Activated effector memory CD4-positive, alpha-beta T cell treated with Interleukin-2 at 50 U/mL for 16 hours (primary cell): ENCODE measurements at regions not wholly inside any gene's neighbourhood (a gene's known extent, or its start where the extent isn't known, plus 50 kb on each side); places are given as distances from the start of the nearest gene placed in this dataset.
"Not testable (repeated sequence)": the region's sequence is repeated elsewhere in the genome, so short reads cannot be mapped to it uniquely, and the experiment has no call there.

ENCODE experiments used
- DNase-seq: peaks from one replicate; pipeline ENCODE4 v3.0.0-alpha.2; 2020

DNA sequence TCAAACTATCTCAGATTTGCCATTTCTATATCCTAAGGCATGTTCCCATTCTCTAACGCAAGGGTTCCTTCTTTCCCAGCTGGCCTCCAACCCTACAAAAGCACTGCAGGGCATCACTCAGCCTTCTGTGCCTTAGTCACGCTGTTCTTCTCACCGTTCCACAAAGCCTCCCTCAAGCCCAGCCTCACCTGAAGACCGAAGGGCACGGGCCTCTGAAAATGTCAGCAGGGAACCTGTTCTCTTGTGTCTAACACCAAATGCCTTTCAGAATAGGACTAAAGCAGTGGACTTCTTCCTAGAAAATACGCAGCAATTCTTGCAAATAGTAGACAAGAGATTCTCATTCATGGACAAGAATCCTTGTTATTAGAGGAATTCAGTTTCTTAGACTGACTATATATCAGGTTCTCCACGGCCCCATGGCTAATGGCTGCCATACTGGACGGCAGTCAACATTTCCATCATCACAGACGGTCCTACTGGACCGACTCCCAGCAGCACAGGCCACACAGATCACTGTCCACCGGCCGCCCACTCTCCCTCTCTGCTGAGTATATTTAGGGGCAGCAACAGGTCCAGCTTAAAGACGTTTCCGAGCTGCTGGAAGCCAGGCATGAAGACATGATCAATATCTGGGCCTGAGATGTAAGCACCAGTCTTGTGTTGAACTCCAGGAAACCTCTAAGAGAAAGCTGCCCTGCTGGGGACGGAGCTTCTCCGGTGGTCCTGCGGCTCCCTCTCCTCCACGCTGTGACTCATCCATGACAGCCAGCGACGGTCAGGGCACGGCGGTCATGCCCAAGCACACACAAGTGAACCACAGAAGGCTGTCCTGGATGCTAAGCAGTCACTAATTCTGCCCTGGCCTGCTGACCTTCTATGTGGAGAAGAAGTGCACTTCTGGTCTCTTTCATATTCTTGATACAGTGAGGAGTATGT is 61.8 kb upstream of the TNK2 start:
- not testable (repeated sequence) for DNase-seq

DNA sequence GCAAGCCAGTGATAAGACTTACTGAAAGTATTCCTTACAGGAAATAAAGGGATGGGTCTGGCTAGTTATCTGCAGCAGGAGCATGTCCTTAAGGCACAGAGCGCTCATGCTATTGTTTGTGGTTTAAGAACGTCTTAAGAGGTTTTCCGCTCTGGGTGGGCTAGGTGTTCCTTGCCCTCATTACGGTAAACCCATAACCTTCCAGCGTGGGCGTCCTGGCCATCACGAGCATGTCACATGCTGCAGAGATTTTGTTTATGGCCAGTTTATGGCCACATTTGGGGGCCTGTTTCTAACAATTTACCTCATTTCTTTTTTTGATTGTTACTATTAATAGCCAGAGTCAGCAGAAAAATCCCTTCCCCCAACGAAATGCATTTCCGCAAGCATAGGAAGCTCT is 61.0 kb upstream of the TNK2 start:
- not testable (repeated sequence) for DNase-seq

DNA sequence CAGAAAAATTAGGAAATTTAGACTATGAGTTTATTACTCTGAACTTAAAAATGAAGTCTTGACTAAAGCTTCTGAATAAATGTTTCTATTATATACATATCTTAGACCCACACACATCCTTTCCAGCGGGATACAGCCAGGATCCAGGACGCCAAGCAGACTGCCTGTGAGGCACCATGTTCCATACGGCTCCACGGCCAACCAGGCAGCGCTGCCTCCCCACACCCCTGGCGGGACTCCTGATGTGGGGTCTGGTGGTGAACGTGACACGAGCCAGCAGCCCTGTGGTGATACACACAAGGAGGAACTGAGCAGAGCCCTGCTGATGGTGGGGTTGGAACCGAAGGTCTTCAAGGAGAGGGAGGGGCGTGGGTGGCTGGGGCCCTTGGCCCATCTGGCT is 59.8 kb upstream of the TNK2 start:
- not testable (repeated sequence) for DNase-seq

DNA sequence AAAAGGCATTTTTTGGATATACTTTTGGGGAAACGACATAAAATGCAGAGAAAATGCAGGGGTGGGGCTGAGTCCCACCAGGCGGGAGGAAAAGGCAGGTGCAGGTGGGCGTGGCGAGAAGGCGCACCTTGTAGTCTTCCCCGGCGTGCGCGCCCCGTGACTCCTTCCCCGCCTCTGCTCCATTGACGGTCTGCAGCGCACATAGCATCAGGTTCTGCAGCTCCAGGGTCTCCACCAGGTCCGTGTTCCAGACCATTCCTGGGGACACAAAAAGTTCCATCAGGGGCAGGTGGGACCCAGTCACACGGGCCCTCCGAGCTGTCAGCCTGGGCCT is 59.0 kb upstream of the TNK2 start:
- not testable (repeated sequence) for DNase-seq

DNA sequence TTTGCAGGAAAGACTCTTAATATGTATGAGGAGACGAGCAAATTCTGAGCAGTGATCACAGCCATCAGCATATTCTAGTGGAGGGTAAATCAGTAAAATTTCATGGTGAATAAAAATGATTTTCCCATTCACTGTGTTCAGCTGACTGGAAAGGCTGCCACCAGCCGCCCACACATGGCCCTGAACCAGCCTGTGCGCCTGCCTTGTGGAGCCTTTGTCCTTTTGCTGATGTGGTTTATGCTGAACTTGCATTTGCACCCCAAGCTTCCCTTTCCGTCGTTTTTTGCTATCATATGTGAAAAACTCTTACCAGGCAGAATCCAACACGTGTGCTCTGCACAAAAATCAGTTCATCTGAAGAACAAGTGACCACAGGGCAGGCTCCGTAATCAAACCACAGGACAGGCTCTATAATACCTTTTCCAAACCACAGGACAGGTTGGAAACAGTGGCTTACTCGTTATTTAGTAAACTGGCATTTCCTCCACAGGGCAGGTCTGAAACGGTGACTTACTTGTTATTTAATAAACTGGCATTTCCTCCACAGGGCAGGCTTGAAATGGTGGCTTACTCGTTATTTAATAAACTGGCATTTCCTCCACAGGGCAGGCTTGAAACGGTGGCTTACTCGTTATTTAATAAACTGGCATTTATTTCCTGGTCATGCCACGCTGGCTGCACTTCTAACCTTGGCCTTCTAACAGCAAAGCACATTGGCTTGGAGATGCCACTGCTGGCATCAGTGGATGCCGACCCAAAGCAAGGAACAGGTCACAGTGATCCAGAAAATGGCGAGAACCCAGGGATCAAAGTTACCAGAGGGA is 58.4 kb upstream of the TNK2 start:
- not testable (repeated sequence) for DNase-seq

DNA sequence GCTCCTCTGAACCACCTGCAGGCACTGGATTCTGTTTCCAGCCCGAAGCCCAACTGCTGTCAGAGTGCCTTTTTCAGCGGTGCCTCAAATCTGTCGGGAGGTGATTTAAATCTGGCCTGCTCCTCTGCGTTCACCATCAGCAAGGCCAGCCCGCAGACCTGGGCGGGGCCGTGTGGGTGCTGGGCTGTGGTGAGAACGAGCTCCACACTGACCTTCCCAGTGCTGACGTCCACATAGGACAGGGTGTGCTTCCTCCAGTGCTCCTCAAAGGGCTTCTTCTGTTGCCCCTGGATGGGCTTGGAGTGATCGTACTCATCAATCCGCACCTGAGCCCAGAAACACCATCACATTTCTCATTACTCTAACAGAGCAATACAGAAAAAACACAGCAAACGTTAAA is 56.9 kb upstream of the TNK2 start:
- not testable (repeated sequence) for DNase-seq

DNA sequence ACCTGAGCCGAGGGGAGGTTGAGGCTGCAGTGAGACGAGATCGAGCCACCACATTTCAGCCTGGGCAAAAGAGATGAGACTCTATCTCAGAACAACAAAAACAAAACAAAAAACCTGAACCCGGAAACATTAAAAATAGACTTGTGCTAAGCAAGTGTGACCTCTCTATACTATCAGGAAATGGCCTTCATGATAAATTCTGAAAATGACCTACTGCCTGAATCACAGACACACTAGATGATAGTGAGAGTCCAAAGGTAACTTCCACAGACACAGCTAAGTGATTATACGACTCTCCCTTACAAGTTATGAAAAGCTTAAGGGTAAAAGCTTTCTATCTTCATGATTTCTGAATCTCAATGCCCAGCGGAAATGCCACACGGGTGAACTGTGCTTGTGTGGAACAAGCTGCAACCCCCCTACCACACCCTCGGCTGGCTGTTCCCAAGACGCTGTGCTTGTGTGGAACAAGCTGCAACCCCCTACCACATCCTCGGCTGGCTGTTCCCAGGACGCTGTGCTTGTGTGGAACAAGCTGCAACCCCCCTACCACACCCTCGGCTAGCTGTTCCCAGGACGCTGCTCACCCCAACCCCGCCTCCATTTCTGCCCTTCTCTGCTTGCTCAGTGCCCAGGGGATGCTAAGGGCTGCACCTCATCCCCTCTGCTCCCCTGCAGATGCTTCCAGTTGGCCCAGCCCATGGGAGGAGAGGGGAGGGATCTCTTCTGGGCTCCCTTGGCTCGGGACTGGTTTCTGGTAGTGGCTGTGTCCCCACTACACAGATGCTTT is 56.2 kb upstream of the TNK2 start:
- DNase-seq: not testable (repeated sequence)

DNA sequence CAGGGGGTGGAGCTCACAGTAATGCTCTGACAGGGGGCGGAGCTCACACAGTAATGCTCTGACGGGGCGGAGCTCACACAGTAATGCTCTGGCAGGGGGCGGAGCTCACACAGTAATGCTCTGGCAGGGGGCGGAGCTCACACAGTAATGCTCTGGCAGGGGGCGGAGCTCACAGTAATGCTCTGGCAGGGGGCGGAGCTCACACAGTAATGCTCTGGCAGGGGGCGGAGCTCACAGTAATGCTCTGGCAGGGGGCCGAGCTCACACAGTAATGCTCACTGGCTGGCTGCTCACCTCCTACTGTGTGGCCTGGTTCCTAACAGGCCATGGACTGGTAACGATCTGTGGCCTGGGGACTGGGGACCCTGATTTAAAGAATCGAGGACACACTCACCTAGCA is 53.9 kb upstream of the TNK2 start:
- not testable (repeated sequence) for DNase-seq

DNA sequence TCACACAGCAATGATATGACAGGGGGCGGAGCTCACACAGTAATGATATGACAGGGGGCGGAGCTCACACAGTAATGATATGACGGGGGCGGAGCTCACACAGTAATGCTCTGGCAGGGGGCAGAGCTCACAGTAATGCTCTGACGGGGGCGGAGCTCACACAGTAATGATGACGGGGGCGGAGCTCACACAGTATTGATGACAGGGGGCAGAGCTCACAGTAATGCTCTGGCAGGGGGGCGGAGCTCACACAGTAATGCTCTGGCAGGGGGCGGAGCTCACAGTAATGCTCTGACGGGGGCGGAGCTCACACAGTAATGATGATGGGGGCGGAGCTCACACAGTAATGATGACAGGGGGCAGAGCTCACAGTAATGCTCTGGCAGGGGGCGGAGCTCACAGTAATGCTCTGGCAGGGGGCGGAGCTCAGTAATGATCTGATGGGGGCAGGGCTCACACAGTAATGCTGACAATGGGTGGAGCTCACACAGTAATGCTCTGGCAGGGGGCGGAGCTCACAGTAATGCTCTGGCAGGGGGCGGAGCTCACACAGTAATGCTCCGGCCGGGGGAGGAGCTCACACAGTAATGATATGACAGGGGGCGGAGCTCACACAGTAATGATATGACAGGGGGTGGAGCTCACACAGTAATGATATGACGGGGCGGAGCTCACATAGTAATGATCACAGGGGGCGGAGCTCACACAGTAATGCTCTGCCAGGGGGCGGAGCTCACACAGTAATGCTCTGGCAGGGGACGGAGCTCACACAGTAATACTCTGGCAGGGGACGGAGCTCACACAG is 52.8 kb upstream of the TNK2 start:
- DNase-seq: not testable (repeated sequence)

DNA sequence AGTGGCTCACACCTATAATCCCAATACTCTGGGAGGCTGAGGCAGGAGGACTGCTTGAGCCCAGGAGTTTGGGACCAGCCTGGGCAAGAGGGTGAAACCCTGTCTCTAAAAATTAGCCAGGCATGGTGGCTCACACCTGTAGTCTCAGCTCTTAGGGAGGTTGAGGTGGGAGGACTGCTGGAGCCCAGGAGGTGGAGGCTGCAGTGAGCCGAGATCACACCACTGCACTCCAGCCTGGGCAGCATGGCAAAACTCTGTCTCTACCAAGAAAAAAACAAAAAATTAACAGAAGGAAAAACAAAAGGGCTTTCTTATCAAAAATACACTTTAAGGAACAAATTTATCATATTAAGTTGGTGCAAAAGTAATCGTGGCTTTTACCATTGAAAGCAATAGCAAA is 51.8 kb upstream of the TNK2 start:
- not testable (repeated sequence) for DNase-seq

DNA sequence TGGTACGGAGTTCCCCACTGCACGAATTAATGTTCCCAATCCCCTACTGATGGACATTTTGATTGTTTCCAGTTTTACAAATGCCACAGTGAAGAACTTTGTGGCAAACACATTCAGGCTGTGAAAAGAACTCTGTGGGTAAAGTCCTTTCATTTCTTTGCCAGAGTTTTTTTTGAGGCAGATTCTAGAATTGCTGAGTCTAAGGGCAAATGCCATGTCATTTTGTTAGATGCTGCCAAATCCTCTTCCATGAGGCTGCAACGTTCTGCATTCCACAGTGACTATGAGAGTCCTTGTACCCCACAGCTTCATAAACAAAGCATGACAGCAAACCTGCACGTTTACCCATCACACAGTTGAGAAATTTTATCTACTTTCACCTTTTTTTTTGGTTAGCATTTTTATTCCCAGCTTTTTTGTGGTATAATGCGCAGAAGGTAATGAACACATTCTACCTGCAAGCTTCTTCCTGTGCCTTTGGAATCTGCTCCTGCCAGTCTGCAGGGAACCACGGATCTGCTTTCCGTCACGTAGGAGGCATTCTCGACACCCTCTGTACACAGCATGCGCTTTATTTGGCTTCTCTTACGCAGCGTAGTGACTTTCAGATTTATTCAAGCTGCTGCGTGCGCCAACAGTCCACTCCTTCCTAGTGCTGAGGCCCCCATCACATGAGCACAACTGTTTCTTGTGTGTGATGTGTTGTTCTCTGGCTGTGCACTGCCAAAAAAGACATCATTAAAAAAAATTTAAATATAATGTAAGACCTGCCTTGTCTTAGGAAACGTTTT is 51.2 kb upstream of the TNK2 start:
- not testable (repeated sequence) for DNase-seq

DNA sequence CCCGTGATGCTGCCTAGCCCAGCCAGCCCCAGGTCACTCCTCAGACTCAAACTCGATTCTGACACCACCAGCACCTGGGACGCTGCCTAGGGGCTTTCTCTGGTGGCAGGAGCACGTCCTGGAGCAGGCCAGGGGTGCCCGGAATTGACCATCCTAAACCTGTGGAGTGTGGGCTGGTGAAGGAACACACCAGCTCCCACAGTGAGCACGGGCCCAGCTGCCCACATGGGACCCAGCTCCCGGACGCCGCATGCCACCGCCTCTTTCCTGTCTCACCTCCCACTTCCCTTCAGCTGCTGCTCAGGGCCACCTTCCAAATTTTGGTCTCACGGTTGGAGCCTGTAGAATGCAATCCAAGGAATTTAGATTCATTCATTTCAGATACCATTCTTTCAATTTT is 50.4 kb upstream of the TNK2 start:
- not testable (repeated sequence) for DNase-seq
